Subcutaneous abdominal adipose tissue (tissue), 5 donors: ENCODE measurements at regions not wholly inside any gene's neighbourhood (a gene's known extent, or its start where the extent isn't known, plus 50 kb on each side); places are given as distances from the start of the nearest gene placed in this dataset.

Source experiments
- H3K27ac ChIP-seq: one replicate; pipeline ENCODE4 v1.7.0; 2013; ENCODE audit warnings: low read depth, mild to moderate bottlenecking, inconsistent platforms, low read length, moderate library complexity
- H3K27me3 ChIP-seq, 5 donors: one replicate each; pipeline ENCODE4 v1.7.0; 2013; ENCODE audit warnings: low read length in 5 of 5, inconsistent platforms in 1 of 5; ENCODE audit not compliant: control insufficient read depth in 5 of 5, insufficient read depth in 4 of 5
- H3K36me3 ChIP-seq, 5 donors: one replicate each; pipeline ENCODE4 v1.7.0; 2013; ENCODE audit warnings: low read length in 5 of 5; ENCODE audit not compliant: control insufficient read depth in 5 of 5, insufficient read depth in 5 of 5
- H3K4me1 ChIP-seq, 5 donors: one replicate each; pipeline ENCODE4 v1.7.0; 2013; ENCODE audit warnings: low read length in 5 of 5, mild to moderate bottlenecking in 3 of 5, moderate library complexity in 1 of 5; ENCODE audit not compliant: control insufficient read depth in 5 of 5, insufficient read depth in 5 of 5
- H3K4me3 ChIP-seq, 5 donors: one replicate each; pipeline ENCODE4 v1.7.0; 2013; ENCODE audit warnings: low read length in 5 of 5, low read depth in 1 of 5
- H3K9ac ChIP-seq, 5 donors: one replicate each; pipeline ENCODE4 v1.7.0; 2013; ENCODE audit warnings: low read length in 5 of 5, mild to moderate bottlenecking in 4 of 5, moderate library complexity in 3 of 5
- H3K9me3 ChIP-seq, 5 donors: one replicate each; pipeline ENCODE4 v1.7.0; 2013; ENCODE audit warnings: low read length in 5 of 5; ENCODE audit not compliant: control insufficient read depth in 5 of 5
- donor health status: healthy.
- donor health status: healthy.
- donor health status: healthy.
- donor health status: healthy.
- donor health status: healthy.

DNA sequence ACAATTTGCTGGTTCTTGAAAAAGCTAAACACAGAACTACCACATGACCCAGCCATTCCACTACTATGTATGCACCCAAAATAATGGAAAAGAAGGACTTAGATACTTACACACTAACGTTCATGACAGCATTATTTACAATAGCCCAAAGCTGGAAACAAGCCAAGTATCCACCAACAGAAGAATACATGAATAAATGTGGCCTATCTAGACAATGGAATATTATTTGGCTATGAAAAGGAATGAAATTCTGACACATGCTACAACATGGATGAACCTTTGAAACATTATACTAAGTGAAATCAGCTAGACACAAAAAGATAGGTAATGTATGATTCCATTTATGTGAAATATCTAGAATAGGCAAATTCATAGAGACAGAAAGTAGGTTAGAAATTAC lies 67.4 kb upstream of the EXOC4 start:
- peaks cover 0 to 8% (median 5%) of the 10 kb centered on the region in 5 donors for H3K4me1 ChIP-seq
- H3K27me3 ChIP-seq: no peaks in the 10 kb centered on the region
- no peak overlapping the region for H3K9ac ChIP-seq
- no peak overlapping the region for H3K27ac ChIP-seq
- H3K9me3 ChIP-seq: no peaks in the 10 kb centered on the region
- no peaks in the 10 kb centered on the region for H3K36me3 ChIP-seq
- H3K4me3 ChIP-seq: no peak overlapping the region

DNA sequence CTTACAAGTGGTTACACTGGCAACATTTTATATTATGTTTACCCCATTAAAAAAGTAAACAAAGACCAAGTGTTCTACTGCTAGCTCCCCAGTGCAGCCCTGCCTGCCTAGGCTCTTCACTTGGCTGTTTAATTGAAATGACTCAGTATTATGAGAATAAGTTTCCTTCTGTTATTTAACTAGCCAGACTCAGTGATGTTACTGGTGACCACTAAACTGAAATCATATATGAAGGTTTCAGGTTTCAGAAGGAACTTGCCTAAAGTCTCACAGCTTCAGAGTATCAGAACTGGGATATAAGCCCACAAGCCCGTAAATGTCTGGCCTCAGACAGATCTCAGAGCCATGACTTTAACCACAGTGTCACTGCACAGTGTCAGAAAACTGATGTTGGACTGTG lies 66.8 kb upstream of the EXOC4 start:
- no peak overlapping the region for H3K4me3 ChIP-seq
- H3K9me3 ChIP-seq: no peaks in the 10 kb centered on the region
- no peaks in the 10 kb centered on the region for H3K27me3 ChIP-seq
- no peak overlapping the region for H3K27ac ChIP-seq
- no peaks in the 10 kb centered on the region for H3K36me3 ChIP-seq
- peaks cover 0 to 4% (median 3%) of the 10 kb centered on the region in 5 donors for H3K4me1 ChIP-seq
- H3K9ac ChIP-seq: no peak overlapping the region

DNA sequence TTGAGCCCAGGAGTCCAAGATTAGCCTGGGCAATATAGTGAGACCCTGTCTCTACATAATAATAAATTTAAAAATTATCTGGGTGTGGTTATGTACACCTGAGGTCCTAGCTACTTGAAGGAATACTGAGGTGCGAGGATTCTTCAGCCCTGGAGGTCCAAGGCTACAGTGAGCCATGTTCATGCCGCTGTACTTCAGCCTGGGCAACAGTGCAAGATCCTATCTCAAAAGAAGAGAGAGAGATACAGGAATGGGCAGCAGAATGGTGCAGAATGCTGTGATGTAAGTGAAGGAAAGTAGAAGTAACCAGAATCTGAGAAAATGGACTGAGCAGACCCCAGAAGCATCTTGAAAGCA lies 62.7 kb upstream of the EXOC4 start:
- Histone ChIP-seq H3K36me3 (no peaks in the 10 kb centered on the region), H3K27ac (no peak overlapping the region), H3K27me3 (no peaks in the 10 kb centered on the region), H3K4me1 (peaks cover 0 to 7% (median 4%) of the 10 kb centered on the region in 5 donors), H3K4me3 (no peak overlapping the region), H3K9me3 (peaks cover 0 to 2% (median 0%) of the 10 kb centered on the region in 5 donors), H3K9ac (no peak overlapping the region)

DNA sequence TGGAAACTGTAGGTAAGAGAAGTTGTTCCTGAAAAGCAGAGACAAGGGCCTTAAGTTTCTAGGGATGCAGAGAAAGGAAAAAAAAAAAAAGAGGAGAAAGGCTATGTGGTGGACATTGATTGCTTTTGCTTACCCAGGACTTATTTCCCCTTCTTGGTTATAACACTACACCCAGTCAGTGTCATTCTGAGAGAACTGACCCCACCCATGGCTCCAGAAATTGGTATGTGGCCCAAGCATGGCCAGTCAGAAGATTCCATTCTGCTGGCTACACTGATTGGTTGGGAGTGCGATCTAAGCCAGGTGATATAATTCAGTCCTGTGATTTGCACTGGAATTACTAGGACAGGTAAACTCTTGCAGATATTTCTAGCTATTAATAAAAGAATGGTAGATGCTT lies 62.2 kb upstream of the EXOC4 start:
- no peak overlapping the region for H3K9ac ChIP-seq
- no peak overlapping the region for H3K4me3 ChIP-seq
- H3K36me3 ChIP-seq: no peaks in the 10 kb centered on the region
- H3K9me3 ChIP-seq: peaks cover 0 to 2% (median 0%) of the 10 kb centered on the region in 5 donors
- H3K27me3 ChIP-seq: no peaks in the 10 kb centered on the region
- H3K4me1 ChIP-seq: peaks cover 0 to 8% (median 4%) of the 10 kb centered on the region in 5 donors
- no peak overlapping the region for H3K27ac ChIP-seq

DNA sequence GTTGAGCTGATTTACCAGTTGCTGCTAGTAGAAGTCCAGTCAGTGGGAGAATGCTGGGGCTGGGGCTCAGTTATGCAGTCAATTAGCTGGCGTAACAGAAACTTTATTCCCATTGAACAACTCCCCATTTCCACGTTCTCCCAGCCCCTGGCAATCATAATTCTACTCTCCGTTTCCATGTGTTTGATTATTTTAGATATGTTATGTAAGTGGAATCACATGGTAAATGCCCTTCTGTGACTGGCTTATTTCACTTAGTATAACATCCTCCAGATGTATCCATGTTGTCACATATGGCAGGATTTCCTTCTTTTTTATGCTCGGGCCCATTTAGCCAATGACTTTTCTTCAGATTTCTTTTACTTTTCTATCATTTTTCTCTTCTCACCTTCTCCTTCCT lies 61.1 kb upstream of the EXOC4 start:
- Histone ChIP-seq H3K27me3 (no peaks in the 10 kb centered on the region), H3K4me1 (peaks cover 0 to 10% (median 6%) of the 10 kb centered on the region in 5 donors), H3K4me3 (no peak overlapping the region), H3K9me3 (peaks cover 0 to 2% (median 0%) of the 10 kb centered on the region in 5 donors), H3K36me3 (no peaks in the 10 kb centered on the region), H3K27ac (no peak overlapping the region), H3K9ac (no peak overlapping the region)

- Histone ChIP-seq H3K4me3 (no peak overlapping the region), H3K9ac (no peak overlapping the region), H3K9me3 (peaks cover 0 to 2% (median 0%) of the 10 kb centered on the region in 5 donors), H3K27ac (no peak overlapping the region), H3K4me1 (peaks cover 0 to 13% (median 6%) of the 10 kb centered on the region in 5 donors), H3K27me3 (no peaks in the 10 kb centered on the region), H3K36me3 (no peaks in the 10 kb centered on the region)
These were observed 57.0 kb upstream of the EXOC4 start for GRCh38 chr7:133195868-133196267.

DNA sequence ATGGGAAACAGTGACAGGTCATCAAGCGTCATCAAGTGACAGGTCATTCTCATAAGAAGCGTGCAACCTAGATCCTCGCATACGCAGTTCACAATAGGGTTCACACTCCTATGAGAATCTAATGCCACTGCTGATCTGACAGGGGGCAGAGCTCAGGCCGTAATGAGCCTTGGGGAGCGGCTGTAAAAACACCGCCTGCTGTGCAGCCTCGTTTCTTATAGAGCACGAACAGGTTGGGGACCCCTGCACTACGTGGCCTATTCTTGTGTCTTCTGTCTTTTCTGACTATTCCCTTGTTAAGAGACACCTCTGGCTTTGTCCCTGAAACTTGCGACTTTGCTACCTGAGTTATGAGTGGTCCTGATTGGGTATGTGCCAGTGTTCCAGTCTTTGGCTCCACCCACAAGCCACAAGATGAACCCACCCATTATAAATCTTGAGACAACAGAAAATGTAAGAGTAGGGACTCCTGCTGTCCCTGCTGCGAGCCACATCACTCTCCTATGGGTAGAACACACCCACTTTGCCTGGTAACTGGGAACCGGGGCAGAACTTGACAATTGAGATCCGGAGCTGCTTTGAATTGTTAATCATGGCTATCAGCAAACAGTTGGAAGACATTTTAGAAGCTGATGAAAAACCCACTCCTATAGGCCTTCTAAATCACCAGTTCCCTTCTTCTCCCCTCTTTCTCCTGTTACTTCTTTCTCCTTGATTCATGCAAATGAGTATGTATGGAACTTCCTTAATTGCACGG lies 55.8 kb upstream of the EXOC4 start:
- Histone ChIP-seq H3K4me1 (peaks cover 0 to 10% (median 3%) of the 10 kb centered on the region in 5 donors), H3K27ac (no peak overlapping the region), H3K9me3 (peaks cover 0 to 2% (median 0%) of the 10 kb centered on the region in 5 donors), H3K4me3 (no peak overlapping the region), H3K27me3 (no peaks in the 10 kb centered on the region), H3K36me3 (no peaks in the 10 kb centered on the region), H3K9ac (no peak overlapping the region)

- Histone ChIP-seq H3K4me3 (no peak overlapping the region), H3K27ac (no peak overlapping the region), H3K4me1 (peaks cover 0 to 6% (median under 1%) of the 10 kb centered on the region in 5 donors), H3K9ac (no peak overlapping the region), H3K9me3 (peaks cover 0 to 2% (median 0%) of the 10 kb centered on the region in 5 donors), H3K27me3 (no peaks in the 10 kb centered on the region), H3K36me3 (no peaks in the 10 kb centered on the region)
These were observed 54.8 kb upstream of the EXOC4 start for GRCh38 chr7:133197972-133198544.

GRCh38 chr7:133199831-133200230 lies 53.0 kb upstream of the EXOC4 start:
- Histone ChIP-seq H3K9me3 (peaks cover 0 to under 1% (median 0%) of the 10 kb centered on the region in 5 donors), H3K4me1 (peaks cover 0 to 6% (median 0%) of the 10 kb centered on the region in 5 donors), H3K36me3 (no peaks in the 10 kb centered on the region), H3K4me3 (no peak overlapping the region), H3K27ac (no peak overlapping the region), H3K27me3 (no peaks in the 10 kb centered on the region), H3K9ac (no peak overlapping the region)

DNA sequence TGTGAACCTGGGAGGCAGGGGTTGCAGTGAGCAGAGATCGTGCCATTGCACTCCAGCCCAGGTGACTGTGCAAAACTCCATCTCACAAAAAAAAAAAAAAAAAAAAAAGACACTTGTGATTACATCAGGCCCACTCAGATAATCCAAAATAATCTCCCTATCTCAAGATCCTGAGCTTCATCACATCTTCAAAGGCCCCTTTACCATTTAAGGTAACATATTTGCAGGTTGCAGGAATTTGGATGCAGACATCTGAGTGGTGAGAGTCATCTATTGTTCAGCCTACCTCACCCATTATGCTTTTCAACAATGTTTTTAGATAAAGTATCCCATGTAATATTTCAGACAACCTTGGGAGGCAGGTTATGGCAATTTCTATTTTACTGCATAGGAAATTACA lies 51.4 kb upstream of the EXOC4 start:
- H3K9ac ChIP-seq: no peak overlapping the region
- H3K4me1 ChIP-seq: peaks cover 0 to 3% (median 0%) of the 10 kb centered on the region in 5 donors
- H3K36me3 ChIP-seq: no peaks in the 10 kb centered on the region
- H3K27me3 ChIP-seq: no peaks in the 10 kb centered on the region
- no peaks in the 10 kb centered on the region for H3K9me3 ChIP-seq
- no peak overlapping the region for H3K4me3 ChIP-seq
- H3K27ac ChIP-seq: no peak overlapping the region
